Globus pallidus (tissue), 1 donor: ENCODE measurements at regions not wholly inside any gene's neighbourhood (a gene's known extent, or its start where the extent isn't known, plus 50 kb on each side); places are given as distances from the start of the nearest gene placed in this dataset.

Experiments used
- DNase-seq: peaks from one replicate; pipeline ENCODE4 v3.0.0-alpha.2; 2015; ENCODE audit warnings: low spot score

- DNase-seq: no peak
Observed at GRCh38 chr3:195013411-195014361, 257.3 kb downstream of the XXYLT1 start.

GRCh38 chr3:195015021-195015420 is 255.9 kb downstream of the XXYLT1 start:
- no peak for DNase-seq

GRCh38 chr3:195017151-195017550 is 253.8 kb downstream of the XXYLT1 start:
- no peak for DNase-seq
